GM12878 (cell line): ENCODE measurements at regions not wholly inside any gene's neighbourhood (a gene's known extent, or its start where the extent isn't known, plus 50 kb on each side); places are given as distances from the start of the nearest gene placed in this dataset.

Experiments used
- ATAC-seq: fragments of 200-7000 bp; cut with Tn5 transposase; 3 replicates; pipeline ENCODE4 v1.9.1; 2020; ENCODE audit warnings: mild to moderate bottlenecking, moderate library complexity
- BruUV-seq: library from RNA; stranded (reverse); fragments of 400-500 nt; replicated peaks from 2 replicates; lab custom pipeline; 2021; lab: Mats Ljungman, UMichigan
- CTCF ChIA-PET: fragments of 300-600 bp; sonication (Branson Sonifier 250); formaldehyde crosslinking; extraction: SDS; loops from one replicate; lab custom pipeline; 2021; ENCODE audit warnings: inconsistent platforms; lab: Yijun Ruan, JAX
- POLR2A ChIA-PET: fragments of 350-600 bp; formaldehyde crosslinking; extraction: SDS; loops from one replicate; lab custom pipeline; 2021; ENCODE audit warnings: inconsistent platforms; lab: Charles Lee
- RAD21 ChIA-PET: fragments of 300-600 bp; sonication (Branson Sonifier 250); formaldehyde crosslinking; loops from one replicate; lab custom pipeline; 2023; ENCODE audit warnings: antibody characterized with exemption; ENCODE audit not compliant: unreplicated experiment; lab: Charles Lee
- SMC1A ChIA-PET: fragments of 300-600 bp; sonication (Branson Sonifier 250); formaldehyde crosslinking; loops from one replicate; lab custom pipeline; 2023; ENCODE audit not compliant: unreplicated experiment, uncharacterized antibody; lab: Charles Lee
- DNase-seq: peaks from one replicate; pipeline ENCODE4 v3.0.0-alpha.2; 2011; ENCODE audit warnings: low read depth, low spot score
- FAIRE-seq: peaks from 3 replicates; lab custom pipeline; 2011; peaks lifted over from hg19 to GRCh38; lab: Jason Lieb, UNC
- H2AFZ ChIP-seq: 2 replicates; pipeline ENCODE4 v1.6.0; 2011; ENCODE audit warnings: low read depth, low read length, control low read depth; ENCODE audit not compliant: control insufficient read depth
- H3K27ac ChIP-seq: 2 replicates; pipeline ENCODE4 v1.5.1; 2011; ENCODE audit warnings: control low read depth; ENCODE audit not compliant: control insufficient read depth, insufficient read depth
- H3K27me3 ChIP-seq, 2 experiments: replicated peaks in 1 of 2; 2 replicates each; pipeline versions ENCODE4 v1.6.0 to v1.6.1; 2011; ENCODE audit warnings: low read length in 1 of 2; ENCODE audit not compliant: control insufficient read depth in 2 of 2, insufficient read depth in 2 of 2
- H3K36me3 ChIP-seq, 2 experiments: 2 replicates each; pipeline ENCODE4 v1.5.1; 2011; ENCODE audit warnings: low read length in 1 of 2; ENCODE audit not compliant: control insufficient read depth in 2 of 2, insufficient read depth in 2 of 2
- H3K4me1 ChIP-seq: 2 replicates; pipeline ENCODE4 v1.6.1; 2011; ENCODE audit warnings: mild to moderate bottlenecking, low read length, moderate library complexity, mixed read lengths; ENCODE audit not compliant: control insufficient read depth, insufficient read depth
- H3K4me2 ChIP-seq: 2 replicates; pipeline ENCODE4 v1.6.0; 2011; ENCODE audit warnings: control low read depth; ENCODE audit not compliant: control insufficient read depth, insufficient read depth
- H3K4me3 ChIP-seq: fragments of 200-600 bp; sonication (generic); 2 replicates; pipeline ENCODE4 v1.5.1; 2016
- H3K79me2 ChIP-seq: 2 replicates; pipeline ENCODE4 v1.6.0; 2011; ENCODE audit warnings: low read length; ENCODE audit not compliant: control insufficient read depth, insufficient read depth
- H3K9ac ChIP-seq: 2 replicates; pipeline ENCODE4 v1.8.0; 2011; ENCODE audit warnings: low read length, control low read depth, mixed read lengths; ENCODE audit not compliant: control insufficient read depth, insufficient read depth
- H3K9me3 ChIP-seq: replicated peaks from 3 replicates; pipeline ENCODE4 v1.5.1; 2011; ENCODE audit warnings: mild to moderate bottlenecking, low read length; ENCODE audit not compliant: control insufficient read depth, insufficient read depth
- H4K20me1 ChIP-seq: 2 replicates; pipeline ENCODE4 v1.6.0; 2011; ENCODE audit not compliant: control insufficient read depth, insufficient read depth
- ASH2L ChIP-seq: fragments of 300-600, 200-600 bp; sonication (generic); IDR thresholded peaks from 2 replicates; pipeline ENCODE4 v1.6.1; 2017; ENCODE audit warnings: low read depth, mild to moderate bottlenecking, borderline replicate concordance
- BACH1 ChIP-seq: fragments of 450-650 bp; IDR thresholded peaks from 2 replicates; pipeline ENCODE4 v1.6.1; 2017; ENCODE audit warnings: mild to moderate bottlenecking, borderline replicate concordance
- BCL3 ChIP-seq: IDR thresholded peaks from 2 replicates; pipeline ENCODE4 v1.6.1; 2011; ENCODE audit warnings: borderline replicate concordance, low read depth, mild to moderate bottlenecking, moderate library complexity, low read length; ENCODE audit not compliant: insufficient read depth, poor library complexity, severe bottlenecking
- CEBPZ ChIP-seq: fragments of 150-350 bp; IDR thresholded peaks from 2 replicates; pipeline ENCODE4 v1.6.1; 2016; ENCODE audit warnings: low read depth, low read length
- CUX1 ChIP-seq: IDR thresholded peaks from 2 replicates; pipeline ENCODE4 v1.6.1; 2012; ENCODE audit warnings: improper control_type of control experiment, low read depth, low read length; ENCODE audit not compliant: insufficient replicate concordance
- IRF4 ChIP-seq: IDR thresholded peaks from 2 replicates; pipeline ENCODE4 v1.6.1; 2011; ENCODE audit warnings: low read depth, low read length
- NFXL1 ChIP-seq: fragments of 450-650 bp; IDR thresholded peaks from 2 replicates; pipeline ENCODE4 v1.6.1; 2017; ENCODE audit warnings: antibody characterized with exemption, mild to moderate bottlenecking, borderline replicate concordance
- NR2F1 ChIP-seq: fragments of 450-650 bp; conservative IDR thresholded peaks from 2 replicates; pipeline ENCODE4 v1.6.1; 2017; ENCODE audit warnings: mild to moderate bottlenecking
- PKNOX1 ChIP-seq: fragments of 450-650 bp; IDR thresholded peaks from 2 replicates; pipeline ENCODE4 v1.6.1; 2016; ENCODE audit warnings: mild to moderate bottlenecking
- PML ChIP-seq: IDR thresholded peaks from 2 replicates; pipeline ENCODE4 v1.6.1; 2012; ENCODE audit warnings: low read length, inconsistent platforms
- SMC3 ChIP-seq: IDR thresholded peaks from 2 replicates; pipeline ENCODE4 v1.6.1; 2011; ENCODE audit warnings: low read length, improper control_type of control experiment, borderline replicate concordance
- SPI1 ChIP-seq: IDR thresholded peaks from 2 replicates; pipeline ENCODE4 v1.6.1; 2011; ENCODE audit warnings: low read depth, mild to moderate bottlenecking, low read length, moderate library complexity, borderline replicate concordance; ENCODE audit not compliant: insufficient read depth
- TBL1XR1 ChIP-seq: IDR thresholded peaks from 2 replicates; pipeline ENCODE4 v1.6.1; 2012; ENCODE audit warnings: low read depth, low read length, improper control_type of control experiment
- TCF12 ChIP-seq: IDR thresholded peaks from 2 replicates; pipeline ENCODE4 v1.6.1; 2011; ENCODE audit warnings: low read depth, mild to moderate bottlenecking, low read length
- WGBS: methylation state at CpG from one replicate; pipeline ENCODE4 v1.1.6; 2016; ENCODE audit warnings: low lambda C conversion rate; ENCODE audit not compliant: insufficient replicate concordance, insufficient coverage; ENCODE audit errors: missing lambda C conversion rate; 5-methylcytosine and 5-hydroxymethylcytosine counted together
- in situ Hi-C: fragments of 300-500 bp; cut with MboI; formaldehyde crosslinking; loops from 9 replicates; pipeline ENCODE4 v1.14.3; 2018; ENCODE audit warnings: mixed read lengths
- intact Hi-C: fragments of 100-400 bp; cut with micrococcal nuclease; formaldehyde crosslinking; loops from one replicate; pipeline ENCODE4 v1.14.2; 2022; ENCODE audit not compliant: unreplicated experiment

- intact Hi-C loops, result no loop called here
- no peak for ATAC-seq
- Histone ChIP-seq H4K20me1 (no peaks in the 10 kb centered on the region), H3K4me2 (no peak overlapping the region), H3K4me1 (no peaks in the 10 kb centered on the region), H3K9ac (no peak overlapping the region), H3K4me3 (no peak overlapping the region), H3K9me3 (no peaks in the 10 kb centered on the region), H3K79me2 (no peaks in the 10 kb centered on the region), H3K36me3 (no peaks in the 10 kb centered on the region), H2AFZ (no peak overlapping the region), H3K27ac (no peak overlapping the region), H3K27me3 (no peaks in the 10 kb centered on the region)
- ChIA-PET SMC1A (no interaction called here), POLR2A (no interaction called here), CTCF (no interaction called here), RAD21 (no interaction called here)
- DNase-seq, result no peak
- in situ Hi-C loops, result no loop called here
- TF ChIP-seq SMC3 (no peak), TCF12 (no peak), CEBPZ (no peak), CUX1 (no peak), PML (no peak), BCL3 (no peak), BACH1 (no peak), SPI1 (no peak), PKNOX1 (no peak), TBL1XR1 (no peak), IRF4 (no peak), ASH2L (no peak), NR2F1 (no peak), NFXL1 (no peak)
- no TSS peak for BruUV-seq
- FAIRE-seq, result no peak
- 70% methylated on average over 11 of the region's 11 CpGs for WGBS
These were observed 68.8 kb downstream of the IRX5 start for GRCh38 chr16:54999481-54999880.
